ENCODE measurements at regions not wholly inside any gene's neighbourhood (a gene's known extent, or its start where the extent isn't known, plus 50 kb on each side); places are given as distances from the start of the nearest gene placed in this dataset.

DNA sequence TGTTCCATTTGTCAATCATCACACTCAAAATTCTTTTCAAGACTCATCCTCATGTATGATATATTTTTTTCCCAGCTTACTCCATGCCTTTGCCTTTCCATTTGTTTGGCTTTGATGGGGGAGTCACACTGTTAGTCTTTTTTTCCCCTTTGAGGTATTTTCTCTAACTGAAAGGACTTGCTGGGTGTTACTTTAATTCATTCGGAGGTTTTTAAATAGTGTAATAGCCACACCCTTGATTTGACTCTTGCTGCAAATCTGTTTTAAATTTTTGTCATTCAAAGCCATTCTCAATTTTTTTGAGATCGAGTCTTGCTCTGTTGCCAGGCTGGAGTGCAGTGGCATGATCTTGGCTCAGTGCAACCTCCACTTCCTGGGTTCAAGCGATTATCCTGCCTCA lies 84.1 kb downstream of the C11orf87 start:
- TF ChIP-seq, protein P1, sequence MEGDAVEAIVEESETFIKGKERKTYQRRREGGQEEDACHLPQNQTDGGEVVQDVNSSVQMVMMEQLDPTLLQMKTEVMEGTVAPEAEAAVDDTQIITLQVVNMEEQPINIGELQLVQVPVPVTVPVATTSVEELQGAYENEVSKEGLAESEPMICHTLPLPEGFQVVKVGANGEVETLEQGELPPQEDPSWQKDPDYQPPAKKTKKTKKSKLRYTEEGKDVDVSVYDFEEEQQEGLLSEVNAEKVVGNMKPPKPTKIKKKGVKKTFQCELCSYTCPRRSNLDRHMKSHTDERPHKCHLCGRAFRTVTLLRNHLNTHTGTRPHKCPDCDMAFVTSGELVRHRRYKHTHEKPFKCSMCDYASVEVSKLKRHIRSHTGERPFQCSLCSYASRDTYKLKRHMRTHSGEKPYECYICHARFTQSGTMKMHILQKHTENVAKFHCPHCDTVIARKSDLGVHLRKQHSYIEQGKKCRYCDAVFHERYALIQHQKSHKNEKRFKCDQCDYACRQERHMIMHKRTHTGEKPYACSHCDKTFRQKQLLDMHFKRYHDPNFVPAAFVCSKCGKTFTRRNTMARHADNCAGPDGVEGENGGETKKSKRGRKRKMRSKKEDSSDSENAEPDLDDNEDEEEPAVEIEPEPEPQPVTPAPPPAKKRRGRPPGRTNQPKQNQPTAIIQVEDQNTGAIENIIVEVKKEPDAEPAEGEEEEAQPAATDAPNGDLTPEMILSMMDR (IDR thresholded peaks at IDR 0.05) = no peak
- no peak for TF ChIP-seq POLR2A (IDR thresholded peaks at IDR 0.05)
